ENCODE measurements at regions not wholly inside any gene's neighbourhood (a gene's known extent, or its start where the extent isn't known, plus 50 kb on each side); places are given as distances from the start of the nearest gene placed in this dataset.

GRCh38 chr5:5764246-5764645 is 341.8 kb downstream of the ICE1 start:
- Histone ChIP-seq H4K20me1 (ENCODE audit: low read depth) (no peaks in the 10 kb centered on the region), H3K4me3 (no peak overlapping the region), H3K27me3 (no peaks in the 10 kb centered on the region), H2AFZ (replicated peaks) (no peak overlapping the region), H3K79me2 (ENCODE audit: low read depth) (no peaks in the 10 kb centered on the region), H3K9me3 (ENCODE audit: low read depth) (no peaks in the 10 kb centered on the region), H3K36me3 (no peaks in the 10 kb centered on the region), H3K4me2 (no peak overlapping the region), H3K27ac (no peak overlapping the region), H3K4me1 (no peaks in the 10 kb centered on the region), H3K9ac (no peak overlapping the region), H3F3A (ENCODE audit: low read depth) (no peaks in the 10 kb centered on the region)
- Mint-ChIP-seq H3K36me3 (no peaks in the 10 kb centered on the region), H3K27ac (no peak overlapping the region), H3K4me3 (no peak overlapping the region), H3K27me3 (ENCODE audit: insufficient read depth, low read depth) (no peaks in the 10 kb centered on the region), H3K4me1 (no peaks in the 10 kb centered on the region), H3K9me3 (no peaks in the 10 kb centered on the region)
- TF ChIP-seq, protein P1, sequence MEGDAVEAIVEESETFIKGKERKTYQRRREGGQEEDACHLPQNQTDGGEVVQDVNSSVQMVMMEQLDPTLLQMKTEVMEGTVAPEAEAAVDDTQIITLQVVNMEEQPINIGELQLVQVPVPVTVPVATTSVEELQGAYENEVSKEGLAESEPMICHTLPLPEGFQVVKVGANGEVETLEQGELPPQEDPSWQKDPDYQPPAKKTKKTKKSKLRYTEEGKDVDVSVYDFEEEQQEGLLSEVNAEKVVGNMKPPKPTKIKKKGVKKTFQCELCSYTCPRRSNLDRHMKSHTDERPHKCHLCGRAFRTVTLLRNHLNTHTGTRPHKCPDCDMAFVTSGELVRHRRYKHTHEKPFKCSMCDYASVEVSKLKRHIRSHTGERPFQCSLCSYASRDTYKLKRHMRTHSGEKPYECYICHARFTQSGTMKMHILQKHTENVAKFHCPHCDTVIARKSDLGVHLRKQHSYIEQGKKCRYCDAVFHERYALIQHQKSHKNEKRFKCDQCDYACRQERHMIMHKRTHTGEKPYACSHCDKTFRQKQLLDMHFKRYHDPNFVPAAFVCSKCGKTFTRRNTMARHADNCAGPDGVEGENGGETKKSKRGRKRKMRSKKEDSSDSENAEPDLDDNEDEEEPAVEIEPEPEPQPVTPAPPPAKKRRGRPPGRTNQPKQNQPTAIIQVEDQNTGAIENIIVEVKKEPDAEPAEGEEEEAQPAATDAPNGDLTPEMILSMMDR (IDR thresholded peaks at IDR 0.05), result no peak
- no peak for TF ChIP-seq EZH2 (IDR thresholded peaks at IDR 0.05)
- TF ChIP-seq EZH2phosphoT487 (IDR thresholded peaks at IDR 0.05), result no peak
- no peak for DNase-seq (ENCODE audit: low spot score)

DNA sequence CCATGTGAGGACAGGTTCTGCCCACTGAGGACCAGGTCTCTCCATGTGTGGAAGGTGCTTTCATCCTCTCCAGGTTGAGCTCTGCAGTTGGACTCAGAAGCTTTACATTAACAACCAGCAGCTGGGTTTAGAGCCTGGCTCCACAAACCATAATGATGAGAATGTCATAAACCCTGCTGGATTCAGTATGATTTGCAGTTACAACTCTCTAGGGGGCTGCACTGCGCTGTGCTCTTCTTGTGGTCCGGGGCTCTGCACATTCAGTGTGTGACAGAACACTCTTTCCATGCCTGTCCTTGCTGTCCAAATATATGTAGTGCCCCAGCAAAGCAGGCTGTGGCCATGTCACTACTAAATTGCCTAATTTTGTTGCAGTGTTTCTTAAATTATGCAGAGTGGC is 334.3 kb downstream of the ICE1 start:
- Histone ChIP-seq H4K20me1 (ENCODE audit: low read depth) (no peaks in the 10 kb centered on the region), H3K9ac (no peak overlapping the region), H2AFZ (replicated peaks) (no peak overlapping the region), H3K4me1 (no peaks in the 10 kb centered on the region), H3F3A (ENCODE audit: low read depth) (no peaks in the 10 kb centered on the region), H3K79me2 (ENCODE audit: low read depth) (no peaks in the 10 kb centered on the region), H3K4me3 (no peak overlapping the region), H3K9me3 (ENCODE audit: low read depth) (no peaks in the 10 kb centered on the region), H3K4me2 (no peak overlapping the region), H3K27me3 (no peaks in the 10 kb centered on the region), H3K27ac (no peak overlapping the region), H3K36me3 (no peaks in the 10 kb centered on the region)
- DNase-seq (ENCODE audit: low spot score), result no peak
- TF ChIP-seq EZH2 (IDR thresholded peaks at IDR 0.05) (no peak), EZH2phosphoT487 (IDR thresholded peaks at IDR 0.05) (no peak)
- TF ChIP-seq, protein P1 (IDR thresholded peaks at IDR 0.05), result no peak
- Mint-ChIP-seq H3K27me3 (ENCODE audit: insufficient read depth, low read depth) (peaks cover 2% of the 10 kb centered on the region), H3K36me3 (no peaks in the 10 kb centered on the region), H3K4me3 (no peak overlapping the region), H3K9me3 (no peaks in the 10 kb centered on the region), H3K4me1 (no peaks in the 10 kb centered on the region), H3K27ac (no peak overlapping the region)

- DNase-seq (ENCODE audit: low spot score), result no peak
- no peaks in the 10 kb centered on the region for H3K4me1 Mint-ChIP-seq
- no peak overlapping the region for H3K4me3 Mint-ChIP-seq
Measured at GRCh38 chr5:5755888-5756287, 333.4 kb downstream of the ICE1 start.

More at GRCh38 chr5:5755888-5756287, 333.4 kb downstream of the ICE1 start:
- Histone ChIP-seq H3K4me1 (no peaks in the 10 kb centered on the region), H3K27ac (no peak overlapping the region), H3K79me2 (ENCODE audit: low read depth) (no peaks in the 10 kb centered on the region), H3K36me3 (no peaks in the 10 kb centered on the region), H3K4me3 (no peak overlapping the region), H3K9ac (no peak overlapping the region), H3K4me2 (no peak overlapping the region), H4K20me1 (ENCODE audit: low read depth) (no peaks in the 10 kb centered on the region), H3K27me3 (no peaks in the 10 kb centered on the region), H2AFZ (replicated peaks) (no peak overlapping the region), H3F3A (ENCODE audit: low read depth) (no peaks in the 10 kb centered on the region), H3K9me3 (ENCODE audit: low read depth) (no peaks in the 10 kb centered on the region)
- peaks cover 2% of the 10 kb centered on the region for H3K27me3 Mint-ChIP-seq (ENCODE audit: insufficient read depth, low read depth)
- no peaks in the 10 kb centered on the region for H3K9me3 Mint-ChIP-seq
- no peaks in the 10 kb centered on the region for H3K36me3 Mint-ChIP-seq
- TF ChIP-seq, protein P1 (IDR thresholded peaks at IDR 0.05), result no peak
- no peak for TF ChIP-seq EZH2 (IDR thresholded peaks at IDR 0.05)
- no peak for TF ChIP-seq EZH2phosphoT487 (IDR thresholded peaks at IDR 0.05)
- H3K27ac Mint-ChIP-seq, result no peak overlapping the region

All from neural progenitor cell (in vitro differentiated cells).